Gastrocnemius medialis (tissue), 4 donors: ENCODE measurements at regions not wholly inside any gene's neighbourhood (a gene's known extent, or its start where the extent isn't known, plus 50 kb on each side); places are given as distances from the start of the nearest gene placed in this dataset.
A peak's percentile ranks its signal among the peaks of the same experiment; 100 is the strongest.

Experiments used
- ATAC-seq, 2 donors: fragments of 150-250 bp; one replicate each; pipeline ENCODE4 v1.9.1; 2016
- DNase-seq, 2 donors: peaks; one replicate each; pipeline ENCODE4 v3.0.0-alpha.2; 2019
- H3K27ac ChIP-seq, 4 donors: fragments of 200-600 bp; sonication (generic); 1 replicate in 1 of 4; 2 replicates in 3 of 4; pipeline ENCODE4 v1.5.1; 2016 to 2018; ENCODE audit warnings: mild to moderate bottlenecking in 2 of 4, moderate library complexity in 1 of 4
- H3K27me3 ChIP-seq, 3 donors: fragments of 200-600 bp; sonication (generic) in 2 of 3; 1 replicate in 1 of 3; 2 replicates in 2 of 3; pipeline versions ENCODE4 v1.5.1 to v1.6.0; 2016 to 2019; ENCODE audit warnings: mild to moderate bottlenecking in 1 of 3, moderate library complexity in 1 of 3
- H3K36me3 ChIP-seq, 2 donors: fragments of 200-600 bp; sonication (generic) in 1 of 2; one replicate each; pipeline ENCODE4 v1.5.1; 2017 to 2018
- H3K4me1 ChIP-seq, 2 donors: fragments of 200-600 bp; sonication (generic) in 1 of 2; one replicate each; pipeline ENCODE4 v1.5.1; 2016 to 2017; ENCODE audit warnings: mild to moderate bottlenecking in 2 of 2
- H3K4me3 ChIP-seq, 4 donors: fragments of 200-600 bp; sonication (generic) in 3 of 4; 1 replicate in 1 of 4; 2 replicates in 3 of 4; pipeline ENCODE4 v1.5.1; 2016 to 2019; ENCODE audit warnings: mild to moderate bottlenecking in 2 of 4
- H3K9me3 ChIP-seq, 3 donors: fragments of 200-600 bp; sonication (generic) in 2 of 3; 1 replicate in 1 of 3; 2 replicates in 2 of 3; pipeline ENCODE4 v1.5.1; 2016 to 2019
- CTCF ChIP-seq, 5 experiments: fragments of 450-650 bp in 3 of 5; fragments of 200-600 bp in 2 of 5; sonication (generic) in 2 of 5; IDR thresholded peaks in 4 of 5; conservative IDR thresholded peaks in 1 of 5; 1 replicate in 4 of 5; 2 replicates in 1 of 5; pipeline ENCODE4 v1.5.1; 2016 to 2019; ENCODE audit warnings: antibody characterized with exemption in 5 of 5, mild to moderate bottlenecking in 3 of 5, moderate library complexity in 3 of 5
- POLR2A ChIP-seq, 2 donors: fragments of 450-650 bp; IDR thresholded peaks; one replicate each; pipeline ENCODE4 v1.6.1; 2017; ENCODE audit warnings: antibody characterized with exemption in 2 of 2, mild to moderate bottlenecking in 2 of 2, moderate library complexity in 2 of 2
- in situ Hi-C, 4 donors: fragments of 200-750 bp; cut with MboI; loops; one replicate each; pipeline versions ENCODE4 v1.15.0 to v1.8.0; 2017; ENCODE audit warnings: low sequenced_read_pairs in 4 of 4
- intact Hi-C: fragments of 100-400 bp; cut with DNase I; formaldehyde crosslinking; loops from one replicate; pipeline ENCODE4 v1.15.1; 2023; ENCODE audit warnings: low total_unique reads

- DNase-seq = peak; percentile 11 to 22
- TF ChIP-seq POLR2A (IDR thresholded peaks at IDR 0.05) (no peak), CTCF (IDR thresholded peaks at IDR 0.05 in 4 of 5, conservative IDR thresholded peaks at IDR 0.05 in 1 of 5) (no peak)
- Histone ChIP-seq H3K4me1 (peaks cover 0 to 11% of the 10 kb centered on the region in 2 donors), H3K4me3 (no peak overlapping the region), H3K27ac (peak overlapping the region in 1 of 4 donors; percentile 54), H3K36me3 (no peaks in the 10 kb centered on the region), H3K9me3 (no peaks in the 10 kb centered on the region), H3K27me3 (no peaks in the 10 kb centered on the region)
- peak; percentile 30 to 86 for ATAC-seq
- intact Hi-C loops = no loop called here
- in situ Hi-C loops = no loop called here
These were observed 59.5 kb upstream of the BMP2 start for GRCh38 chr20:6708010-6708409.

GRCh38 chr20:6707321-6707831 lies 60.1 kb upstream of the BMP2 start:
- TF ChIP-seq CTCF (IDR thresholded peaks at IDR 0.05 in 4 of 5, conservative IDR thresholded peaks at IDR 0.05 in 1 of 5) = no peak
- no peak for TF ChIP-seq POLR2A (IDR thresholded peaks at IDR 0.05)
- peak overlapping the region in 1 of 4 donors; percentile 33 for H3K27ac ChIP-seq
- in situ Hi-C loops = no loop called here

GRCh38 chr20:6705926-6706548 lies 61.4 kb upstream of the BMP2 start:
- TF ChIP-seq CTCF (IDR thresholded peaks at IDR 0.05 in 4 of 5, conservative IDR thresholded peaks at IDR 0.05 in 1 of 5) = no peak

More at GRCh38 chr20:6707321-6707831, 60.1 kb upstream of the BMP2 start:
- H3K36me3 ChIP-seq = no peaks in the 10 kb centered on the region
- no peaks in the 10 kb centered on the region for H3K27me3 ChIP-seq
- H3K4me1 ChIP-seq = peaks cover 0 to 11% of the 10 kb centered on the region in 2 donors
- intact Hi-C loops = no loop called here
- H3K4me3 ChIP-seq = no peak overlapping the region
- ATAC-seq (no peak), DNase-seq (no peak)
- no peaks in the 10 kb centered on the region for H3K9me3 ChIP-seq

GRCh38 chr20:6705106-6705766 lies 62.2 kb upstream of the BMP2 start:
- DNase-seq (no peak), ATAC-seq (no peak)
- Histone ChIP-seq H3K9me3 (no peaks in the 10 kb centered on the region), H3K4me1 (peaks cover 0 to 11% of the 10 kb centered on the region in 2 donors), H3K27ac (peak overlapping the region in 3 of 4 donors; percentile 32 to 57 (median 35)), H3K4me3 (no peak overlapping the region), H3K36me3 (no peaks in the 10 kb centered on the region), H3K27me3 (no peaks in the 10 kb centered on the region)
- in situ Hi-C loops = no loop called here
- no peak for TF ChIP-seq CTCF (IDR thresholded peaks at IDR 0.05 in 4 of 5, conservative IDR thresholded peaks at IDR 0.05 in 1 of 5)
- no peak for TF ChIP-seq POLR2A (IDR thresholded peaks at IDR 0.05)
- intact Hi-C loops = no loop called here

More at GRCh38 chr20:6705926-6706548, 61.4 kb upstream of the BMP2 start:
- intact Hi-C loops (no loop called here), in situ Hi-C loops (no loop called here)
- Histone ChIP-seq H3K4me3 (no peak overlapping the region), H3K27me3 (no peaks in the 10 kb centered on the region), H3K27ac (no peak overlapping the region), H3K9me3 (no peaks in the 10 kb centered on the region), H3K4me1 (peaks cover 0 to 11% of the 10 kb centered on the region in 2 donors), H3K36me3 (no peaks in the 10 kb centered on the region)
- DNase-seq (no peak), ATAC-seq (no peak)
